HCT116 (cell line): ENCODE measurements at regions not wholly inside any gene's neighbourhood (a gene's known extent, or its start where the extent isn't known, plus 50 kb on each side); places are given as distances from the start of the nearest gene placed in this dataset.

ENCODE experiments used
- ATAC-seq: fragments of 200-7000 bp; cut with Tn5 transposase; 2 replicates; pipeline ENCODE4 v1.9.1; 2020; ENCODE audit warnings: mild to moderate bottlenecking, moderate library complexity
- BruUV-seq: library from RNA; stranded (reverse); fragments of 400-500 nt; replicated peaks from 2 replicates; lab custom pipeline; 2021; lab: Mats Ljungman, UMichigan
- CTCF ChIA-PET: fragments of 300-600 bp; sonication (Branson Sonifier 250); formaldehyde crosslinking; loops from one replicate; lab custom pipeline; 2021; ENCODE audit warnings: antibody characterized with exemption; lab: Charles Lee
- POLR2A ChIA-PET: fragments of 300-600, 350-600 bp; sonication (Branson Sonifier 250); formaldehyde crosslinking; loops from one replicate; lab custom pipeline; 2021; ENCODE audit warnings: antibody characterized with exemption; lab: Charles Lee
- RAD21 ChIA-PET, 2 experiments: fragments of 300-600 bp; sonication (Branson Sonifier 250); formaldehyde crosslinking; loops; one replicate each; lab custom pipeline; 2023; ENCODE audit warnings: low total read pairs in 2 of 2; ENCODE audit not compliant: uncharacterized antibody in 2 of 2, unreplicated experiment in 2 of 2, low non-redundant PET in 1 of 2; lab: Charles Lee
- DNase-seq: peaks from one replicate; pipeline ENCODE4 v3.0.0-alpha.2; 2010; ENCODE audit warnings: low read depth, low spot score
- H2AFZ ChIP-seq: fragments of 200-600 bp; shearing (Covaris generic), sonication (generic); 2 replicates; pipeline ENCODE4 v1.6.1; 2017; ENCODE audit warnings: low read depth, mixed run types, mixed read lengths, antibody characterized with exemption, low read length; ENCODE audit not compliant: poor library complexity, severe bottlenecking
- H3K27ac ChIP-seq: 2 replicates; pipeline ENCODE4 v1.5.1; 2012; ENCODE audit warnings: low read depth, low read length
- H3K27me3 ChIP-seq: fragments of 200-600 bp; sonication (generic); 2 replicates; pipeline ENCODE4 v1.6.1; 2016; ENCODE audit warnings: mixed run types, low read length, mixed read lengths; ENCODE audit not compliant: insufficient read depth
- H3K36me3 ChIP-seq, 2 experiments: fragments of 200-500 bp in 1 of 2; fragments of 200-600 bp in 1 of 2; sonication (Bioruptor generic) in 1 of 2; sonication (generic) in 1 of 2; 2 replicates each; pipeline versions ENCODE4 v1.5.1 to v1.6.1; 2014 to 2016; ENCODE audit warnings: low read length in 2 of 2, inconsistent platforms in 1 of 2, mixed read lengths in 1 of 2, mixed run types in 1 of 2; ENCODE audit not compliant: insufficient read depth in 2 of 2, control insufficient read depth in 1 of 2
- H3K4me1 ChIP-seq, 2 experiments: fragments of 200-600 bp in 1 of 2; sonication (generic) in 1 of 2; 2 replicates each; pipeline versions ENCODE4 v1.5.1 to v1.6.1; 2012 to 2017; ENCODE audit warnings: low read length in 2 of 2, inconsistent platforms in 1 of 2, mild to moderate bottlenecking in 1 of 2, mixed read lengths in 1 of 2, mixed run types in 1 of 2, moderate library complexity in 1 of 2; ENCODE audit not compliant: insufficient read depth in 2 of 2, control insufficient read depth in 1 of 2
- H3K4me2 ChIP-seq: fragments of 200-600 bp; sonication (generic); 2 replicates; pipeline ENCODE4 v1.6.1; 2017; ENCODE audit warnings: mixed run types, low read length, mixed read lengths
- H3K4me3 ChIP-seq, 2 experiments: fragments of 200-600 bp in 1 of 2; sonication (generic) in 1 of 2; replicated peaks in 1 of 2; 2 replicates each; pipeline ENCODE4 v1.5.1; 2011 to 2016; ENCODE audit warnings: low read length in 2 of 2, control low read depth in 1 of 2, low read depth in 1 of 2, mild to moderate bottlenecking in 1 of 2, mixed read lengths in 1 of 2, mixed run types in 1 of 2
- H3K79me2 ChIP-seq: fragments of 200-600 bp; sonication (generic); 2 replicates; pipeline ENCODE4 v1.6.1; 2017; ENCODE audit warnings: mild to moderate bottlenecking, mixed run types, low read length, moderate library complexity, mixed read lengths; ENCODE audit not compliant: insufficient read depth
- H3K9ac ChIP-seq: fragments of 200-600 bp; sonication (generic); 2 replicates; pipeline ENCODE4 v1.6.1; 2016; ENCODE audit warnings: low read length, mixed read lengths
- H3K9me2 ChIP-seq: fragments of 200-600 bp; sonication (generic), shearing (Covaris generic); 2 replicates; pipeline ENCODE4 v1.6.1; 2017; ENCODE audit warnings: mixed run types, mild to moderate bottlenecking, moderate library complexity; ENCODE audit not compliant: insufficient read depth
- H3K9me3 ChIP-seq, 2 experiments: fragments of 200-500 bp in 1 of 2; fragments of 200-600 bp in 1 of 2; sonication (Bioruptor generic) in 1 of 2; sonication (generic) in 1 of 2; 2 replicates each; pipeline ENCODE4 v1.6.1; 2014 to 2017; ENCODE audit warnings: low read length in 2 of 2, mixed read lengths in 2 of 2, inconsistent platforms in 1 of 2, low read depth in 1 of 2, mild to moderate bottlenecking in 1 of 2, mixed run types in 1 of 2, moderate library complexity in 1 of 2; ENCODE audit not compliant: control insufficient read depth in 1 of 2, insufficient read depth in 1 of 2
- H4K20me1 ChIP-seq: fragments of 200-600 bp; sonication (generic), shearing (Covaris generic); 2 replicates; pipeline ENCODE4 v1.6.1; 2017; ENCODE audit warnings: mixed run types, mild to moderate bottlenecking, moderate library complexity; ENCODE audit not compliant: insufficient read depth
- CBX3 ChIP-seq: IDR thresholded peaks from 2 replicates; pipeline ENCODE4 v1.6.1; 2012; ENCODE audit warnings: low read depth
- CEBPB ChIP-seq: IDR thresholded peaks from 2 replicates; pipeline ENCODE4 v1.6.1; 2012; ENCODE audit warnings: low read depth
- CTCF ChIP-seq, 3 experiments: fragments of 200-600 bp in 1 of 3; sonication (generic) in 1 of 3; IDR thresholded peaks in 2 of 3; conservative IDR thresholded peaks in 1 of 3; 2 replicates each; pipeline ENCODE4 v1.5.1; 2012 to 2017; ENCODE audit warnings: low read depth in 2 of 3, low read length in 2 of 3, antibody characterized with exemption in 1 of 3, borderline replicate concordance in 1 of 3, control low read depth in 1 of 3, mild to moderate bottlenecking in 1 of 3, mixed read lengths in 1 of 3, mixed run types in 1 of 3, moderate library complexity in 1 of 3; ENCODE audit not compliant: insufficient read depth in 1 of 3
- ELF1 ChIP-seq: IDR thresholded peaks from 2 replicates; pipeline ENCODE4 v1.6.1; 2012; ENCODE audit warnings: low read depth, borderline replicate concordance
- EZH2 ChIP-seq: fragments of 200-600 bp; sonication (generic); IDR thresholded peaks from 2 replicates; pipeline ENCODE4 v1.6.1; 2017; ENCODE audit warnings: antibody characterized with exemption, mixed run types
- FOSL1 ChIP-seq: IDR thresholded peaks from 2 replicates; pipeline ENCODE4 v1.6.1; 2012; ENCODE audit warnings: low read depth
- MAX ChIP-seq: IDR thresholded peaks from 2 replicates; pipeline ENCODE4 v1.6.1; 2012
- POLR2A ChIP-seq: IDR thresholded peaks from 2 replicates; pipeline ENCODE4 v1.7.0; 2011; ENCODE audit warnings: borderline replicate concordance; ENCODE audit not compliant: insufficient read depth, insufficient read length; ENCODE audit errors: extremely low read depth
- POLR2AphosphoS5 ChIP-seq: IDR thresholded peaks from 2 replicates; pipeline ENCODE4 v1.6.1; 2011; ENCODE audit warnings: mild to moderate bottlenecking, low read depth, low read length, moderate library complexity
- RAD21 ChIP-seq: IDR thresholded peaks from 2 replicates; pipeline ENCODE4 v1.6.1; 2012; ENCODE audit warnings: low read depth, mild to moderate bottlenecking
- REST ChIP-seq: IDR thresholded peaks from 2 replicates; pipeline ENCODE4 v1.6.1; 2012; ENCODE audit warnings: low read depth
- SIN3A ChIP-seq: IDR thresholded peaks from 2 replicates; pipeline ENCODE4 v1.6.1; 2012; ENCODE audit warnings: low read depth
- SP1 ChIP-seq: IDR thresholded peaks from 2 replicates; pipeline ENCODE4 v1.6.1; 2012; ENCODE audit warnings: low read depth
- SRF ChIP-seq: IDR thresholded peaks from 2 replicates; pipeline ENCODE4 v1.6.1; 2012; ENCODE audit warnings: low read depth
- TCF7L2 ChIP-seq: IDR thresholded peaks from 2 replicates; pipeline ENCODE4 v1.7.0; 2011; ENCODE audit warnings: borderline replicate concordance, inconsistent platforms; ENCODE audit not compliant: insufficient read depth, insufficient read length; ENCODE audit errors: extremely low read depth
- YY1 ChIP-seq: IDR thresholded peaks from 2 replicates; pipeline ENCODE4 v1.6.1; 2011; ENCODE audit warnings: low read length, low read depth, moderate library complexity, mild to moderate bottlenecking; ENCODE audit not compliant: insufficient replicate concordance; ENCODE audit errors: extremely low read depth
- ZFX ChIP-seq: fragments of 450-650 bp; IDR thresholded peaks from 2 replicates; pipeline ENCODE4 v1.6.1; 2017
- ZNF274 ChIP-seq: fragments of 200-500 bp; sonication (Bioruptor generic); IDR thresholded peaks from 2 replicates; pipeline ENCODE4 v1.6.1; 2014; ENCODE audit warnings: mild to moderate bottlenecking, low read depth, low read length, inconsistent platforms
- intact Hi-C: fragments of 100-400 bp; cut with micrococcal nuclease; formaldehyde crosslinking; loops from 2 replicates; pipeline ENCODE4 v1.10.0; 2022
- TF ChIP-seq, protein P1 (sequence below): IDR thresholded peaks from 2 replicates; pipeline ENCODE4 v1.6.1; 2012

DNA sequence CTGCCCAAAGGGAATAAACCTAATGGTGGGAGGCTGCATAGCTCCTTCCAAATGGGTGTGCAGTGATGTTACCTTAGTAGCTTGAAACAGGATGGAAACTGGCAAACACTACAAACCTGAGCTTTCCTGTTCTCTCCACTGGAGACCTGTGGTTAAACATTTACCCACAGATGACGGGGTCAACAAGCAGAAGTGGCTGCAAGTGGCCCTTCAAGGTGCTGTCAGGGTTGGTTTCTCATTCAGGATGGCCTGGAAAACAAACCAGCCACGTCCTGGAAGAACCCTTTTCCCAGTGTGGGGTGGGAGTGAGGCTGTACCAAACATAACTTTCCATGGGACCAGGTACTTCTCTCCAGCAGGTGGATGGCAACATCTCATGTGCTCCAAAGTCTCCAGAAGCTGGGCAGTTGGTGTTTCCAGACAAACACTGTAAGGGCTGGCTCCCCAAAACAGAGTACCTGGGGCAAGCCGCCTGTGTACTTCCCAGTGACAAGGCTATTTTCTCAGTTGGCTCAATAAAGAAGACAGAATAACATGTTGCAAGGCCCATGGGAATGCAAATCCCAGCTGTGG is 67.5 kb downstream of the DNAJB9 start:
- no peak for TF ChIP-seq TCF7L2
- no peak for TF ChIP-seq MAX
- no peak for TF ChIP-seq CTCF (IDR thresholded peaks at IDR 0.05 in 2 of 3, conservative IDR thresholded peaks at IDR 0.05 in 1 of 3; ENCODE audit: borderline replicate concordance in 1 of 3, insufficient read depth in 1 of 3, low read depth in 2 of 3, low read length in 2 of 3)
- no peak for TF ChIP-seq REST
- TF ChIP-seq SIN3A: no peak
- TF ChIP-seq SRF: no peak
- TF ChIP-seq CEBPB: no peak
- TF ChIP-seq CBX3: no peak
- TF ChIP-seq EZH2: no peak
- TF ChIP-seq, protein P1, sequence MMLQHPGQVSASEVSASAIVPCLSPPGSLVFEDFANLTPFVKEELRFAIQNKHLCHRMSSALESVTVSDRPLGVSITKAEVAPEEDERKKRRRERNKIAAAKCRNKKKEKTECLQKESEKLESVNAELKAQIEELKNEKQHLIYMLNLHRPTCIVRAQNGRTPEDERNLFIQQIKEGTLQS: no peak
- TF ChIP-seq POLR2AphosphoS5: no peak
- no peak for TF ChIP-seq RAD21
- no peak for TF ChIP-seq POLR2A
- TF ChIP-seq ELF1: no peak
- no peak for TF ChIP-seq ZNF274
- no peak for TF ChIP-seq YY1
- no peak for TF ChIP-seq SP1
- no peak for TF ChIP-seq FOSL1
- TF ChIP-seq ZFX: no peak
- Histone ChIP-seq H4K20me1 (no peaks in the 10 kb centered on the region), H3K9ac (no peak overlapping the region), H3K4me3 (no peak overlapping the region), H3K4me2 (no peak overlapping the region), H3K27ac (no peak overlapping the region), H3K79me2 (no peaks in the 10 kb centered on the region), H3K4me1 (no peaks in the 10 kb centered on the region), H3K36me3 (no peaks in the 10 kb centered on the region), H3K9me2 (no peaks in the 10 kb centered on the region), H3K9me3 (no peaks in the 10 kb centered on the region), H2AFZ (no peak overlapping the region), H3K27me3 (no peaks in the 10 kb centered on the region)
- RAD21 ChIA-PET: no interaction called here
- POLR2A ChIA-PET: no interaction called here
- intact Hi-C loops: no loop called here
- no peak for DNase-seq
- no TSS peak for BruUV-seq
- CTCF ChIA-PET: no interaction called here
- no peak for ATAC-seq
